HK-2 (cell line): ENCODE measurements at regions not wholly inside any gene's neighbourhood (a gene's known extent, or its start where the extent isn't known, plus 50 kb on each side); places are given as distances from the start of the nearest gene placed in this dataset.

Experiments
- DNase-seq: peaks from one replicate; pipeline ENCODE4 v3.0.0-alpha.2; 2018; ENCODE audit not compliant: unreplicated experiment

DNA sequence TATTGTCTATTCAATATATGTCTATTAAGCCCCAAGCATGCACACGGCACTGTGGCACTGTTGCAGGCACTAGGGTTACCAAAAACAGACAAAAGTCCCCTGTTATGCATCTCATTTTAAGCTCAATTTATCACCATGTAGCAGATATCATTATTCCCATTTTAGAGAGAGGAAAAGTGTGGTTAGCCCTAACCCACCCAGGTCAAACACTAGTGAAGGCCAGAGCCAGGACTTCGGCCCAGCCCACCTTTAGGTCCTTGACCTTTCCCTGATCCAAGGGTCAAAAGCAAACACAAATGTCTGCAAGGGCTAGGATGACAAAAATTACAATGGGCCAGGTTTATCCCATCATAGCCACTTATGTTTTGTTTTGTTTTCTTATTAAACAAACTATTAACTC is 130.3 kb upstream of the NUDT7 start:
- DNase-seq, result no peak

- DNase-seq, result no peak
These were observed 128.3 kb upstream of the NUDT7 start for GRCh38 chr16:77594057-77594456.

DNA sequence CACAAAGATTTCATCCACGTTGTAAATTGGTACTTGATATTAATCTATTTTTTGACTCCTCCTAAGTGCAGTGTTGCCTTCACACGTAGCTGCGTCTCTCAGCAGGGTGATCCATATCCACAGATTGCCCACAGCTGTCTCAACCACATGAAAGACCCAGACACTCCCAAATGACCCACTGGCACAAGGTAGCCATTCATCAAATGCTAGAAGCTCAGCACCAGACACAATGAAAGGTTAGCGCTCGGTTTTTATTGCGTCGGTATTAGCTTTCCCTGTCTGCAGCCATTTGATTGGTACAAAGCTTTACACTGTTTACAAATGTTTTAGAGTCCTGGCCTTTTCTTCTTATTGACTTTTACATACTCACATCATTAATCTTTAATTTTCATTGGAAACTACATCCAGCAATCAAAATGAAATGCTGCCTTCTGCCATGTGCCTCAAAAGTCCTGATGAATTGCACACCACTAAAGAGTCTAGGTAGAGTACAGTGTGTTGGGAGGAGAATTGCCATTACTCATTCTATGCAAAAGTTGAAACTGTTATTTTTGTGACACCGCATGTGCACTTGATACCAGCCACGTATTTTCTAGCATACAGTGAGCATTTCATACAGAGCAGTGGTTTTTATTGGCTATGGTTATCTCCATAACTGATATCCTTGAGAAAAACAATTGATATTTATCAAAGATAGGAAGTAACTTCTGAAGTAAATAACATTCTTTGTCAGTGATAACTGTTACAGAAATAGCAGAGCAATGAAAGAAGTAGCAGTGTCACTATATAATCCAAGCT is 127.3 kb upstream of the NUDT7 start:
- no peak for DNase-seq

GRCh38 chr16:77596261-77596660 is 126.1 kb upstream of the NUDT7 start:
- DNase-seq, result no peak

DNA sequence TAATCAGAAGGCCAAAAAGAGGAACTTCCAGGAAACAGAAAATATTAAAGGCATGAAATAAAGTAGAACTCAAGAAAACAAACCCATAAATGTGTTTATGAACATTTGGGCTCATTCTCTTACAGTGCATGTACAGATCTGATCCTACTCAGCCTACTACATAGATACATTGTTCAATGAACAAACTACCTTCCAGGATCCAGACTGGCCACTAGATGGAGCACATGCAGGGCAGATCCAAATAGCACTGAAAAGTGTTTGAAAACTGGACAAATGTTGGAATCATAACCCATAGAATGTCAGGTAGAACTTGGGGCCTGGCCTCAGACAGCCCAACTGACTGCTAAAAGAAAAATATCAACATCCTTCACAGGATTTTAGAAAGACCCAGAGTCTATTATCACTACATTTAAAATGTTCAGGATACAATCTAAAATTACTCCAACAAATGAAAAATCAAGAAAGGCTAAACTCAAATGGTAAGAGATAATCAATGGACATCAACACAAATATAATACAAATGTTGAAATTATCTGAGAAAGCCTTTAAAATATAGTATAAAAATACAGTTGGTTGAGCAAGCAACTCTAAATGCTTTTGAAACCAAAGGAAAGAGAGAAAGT is 122.4 kb upstream of the NUDT7 start:
- no peak for DNase-seq

- DNase-seq, result no peak
These were observed 121.8 kb upstream of the NUDT7 start for GRCh38 chr16:77600555-77600954.

DNA sequence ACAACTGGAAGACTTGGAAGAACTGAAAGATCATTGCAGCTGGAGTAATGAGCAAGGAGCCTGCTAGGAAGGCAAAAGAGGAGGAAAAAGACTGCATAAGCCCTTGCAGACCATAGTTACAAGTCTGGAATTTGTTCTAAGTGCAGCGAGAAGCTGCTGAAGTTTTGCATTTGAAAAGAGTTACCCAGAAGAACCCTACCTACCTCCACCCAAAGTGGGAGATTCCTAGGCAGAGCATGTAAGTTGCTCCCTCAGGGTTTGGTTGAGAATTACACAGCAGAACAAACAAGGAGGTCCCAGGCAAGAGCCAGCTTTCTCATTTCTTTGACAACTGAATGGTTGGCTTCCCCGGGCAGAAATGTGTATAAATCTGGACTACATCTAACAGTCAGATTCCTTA is 118.7 kb upstream of the NUDT7 start:
- no peak for DNase-seq

DNA sequence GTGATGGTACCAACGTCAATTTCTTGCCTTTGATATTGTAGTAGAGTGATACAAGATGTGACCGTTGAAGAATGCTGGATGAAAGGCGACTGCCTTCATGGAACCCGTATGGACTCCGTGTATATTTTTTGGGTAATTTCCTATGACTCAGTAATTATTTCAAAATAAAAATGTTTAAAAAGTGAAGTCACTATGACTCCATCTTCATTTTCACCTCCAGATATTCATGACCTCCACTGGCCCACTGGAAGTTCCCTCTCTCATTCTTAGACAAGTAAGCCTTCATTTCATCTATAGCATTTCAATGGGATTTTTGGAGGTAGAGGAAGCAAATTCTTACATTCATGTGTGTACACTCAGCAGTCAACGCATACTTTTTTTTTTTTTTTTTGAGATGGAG is 111.8 kb upstream of the NUDT7 start:
- DNase-seq, result no peak

- no peak for DNase-seq
These were observed 110.9 kb upstream of the NUDT7 start for GRCh38 chr16:77611386-77611785.

DNA sequence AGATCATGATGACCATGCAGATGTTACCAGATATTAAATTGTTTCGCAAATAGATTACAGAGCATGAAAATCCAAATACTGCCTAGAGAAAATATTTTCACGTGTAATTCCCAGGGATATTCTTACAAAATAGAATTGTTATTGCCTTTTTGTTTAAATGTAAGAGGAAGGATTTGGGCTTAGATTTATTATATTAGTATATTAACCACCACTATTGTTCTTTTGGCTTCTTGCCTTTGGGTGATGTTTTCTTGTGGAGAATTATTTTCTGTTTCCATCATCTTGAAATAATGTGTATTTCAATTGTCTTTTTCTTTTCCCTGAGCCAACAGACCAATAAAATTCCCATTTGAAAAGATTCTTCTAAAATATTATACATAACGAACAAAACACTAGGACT is 109.7 kb upstream of the NUDT7 start:
- no peak for DNase-seq

DNA sequence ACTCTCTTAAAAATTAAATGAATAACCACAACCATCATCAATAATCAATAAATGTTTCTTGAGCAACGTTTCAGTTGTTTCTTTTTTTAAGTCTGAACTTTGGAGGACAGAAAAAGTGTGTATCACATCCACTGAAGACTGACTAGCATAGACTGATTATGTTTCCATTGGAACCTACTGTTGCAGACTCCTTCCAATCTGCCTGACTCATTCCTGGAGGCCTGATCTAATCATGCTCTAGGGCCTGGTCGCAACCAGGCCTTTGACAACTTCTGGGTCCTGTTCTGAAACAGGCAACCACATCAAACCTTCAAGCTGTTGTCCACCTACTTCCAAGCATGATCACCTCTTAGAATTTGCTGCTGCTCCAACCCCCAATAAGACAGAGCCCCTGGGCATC is 109.2 kb upstream of the NUDT7 start:
- DNase-seq, result no peak

DNA sequence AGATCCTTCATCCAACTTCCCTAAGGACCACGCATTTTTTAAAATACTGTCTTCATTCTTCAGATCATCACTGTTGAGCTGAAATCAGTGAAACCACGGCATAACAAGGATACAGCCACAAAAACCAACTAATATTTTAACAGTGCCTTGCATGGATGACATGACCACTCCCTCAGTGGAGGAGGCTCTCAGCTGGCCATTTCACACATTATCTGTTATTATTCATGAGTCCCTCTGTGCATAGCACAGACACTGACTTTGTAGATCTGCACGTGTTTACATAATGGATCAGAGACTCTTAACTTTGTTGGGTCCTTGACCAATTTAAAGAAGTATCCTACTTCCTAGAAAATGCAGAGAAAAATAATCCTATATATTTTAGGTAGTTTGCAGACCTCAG is 104.8 kb upstream of the NUDT7 start:
- DNase-seq, result no peak

GRCh38 chr16:77617996-77618395 is 104.3 kb upstream of the NUDT7 start:
- no peak for DNase-seq

DNA sequence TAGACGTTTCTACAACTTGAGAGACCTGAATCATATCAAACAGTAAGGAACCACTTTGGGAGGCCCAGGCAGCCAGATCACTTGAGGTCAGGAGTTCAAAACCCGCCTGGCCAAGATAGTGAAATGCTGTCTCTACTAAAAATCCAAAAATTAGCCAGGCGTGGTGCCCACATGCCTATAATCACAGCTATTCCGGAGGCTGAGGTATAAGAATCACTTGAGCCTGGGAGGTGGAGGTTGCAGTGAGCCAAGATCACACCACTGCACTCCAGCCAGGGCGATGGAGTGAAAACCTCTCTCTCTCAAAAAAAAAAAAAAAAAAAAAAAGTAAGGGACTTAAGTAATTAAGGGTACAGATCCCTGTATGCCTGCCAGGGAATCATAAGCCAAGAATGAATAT is 103.4 kb upstream of the NUDT7 start:
- no peak for DNase-seq

DNA sequence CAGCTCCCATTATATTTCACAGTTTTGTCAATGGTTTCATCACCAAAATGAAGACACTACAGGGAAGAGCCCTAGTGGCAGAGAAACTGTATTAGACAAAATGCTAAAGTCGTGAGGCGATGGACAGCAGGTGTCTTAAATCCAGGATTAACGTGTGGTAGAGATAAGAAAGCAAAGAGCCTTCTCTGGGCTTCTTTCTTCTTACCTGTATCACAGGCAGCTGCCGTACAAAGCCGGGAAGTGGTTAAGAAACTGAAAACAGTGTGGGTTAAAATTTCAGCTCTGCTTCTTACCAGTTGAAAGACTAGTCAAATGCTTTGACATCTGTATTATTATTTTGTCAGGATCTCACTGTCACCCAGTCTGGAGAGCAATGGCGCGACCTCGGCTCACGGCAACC is 98.2 kb upstream of the NUDT7 start:
- DNase-seq, result no peak

- DNase-seq, result no peak
These were observed 85.7 kb upstream of the NUDT7 start for GRCh38 chr16:77636615-77637014.

DNA sequence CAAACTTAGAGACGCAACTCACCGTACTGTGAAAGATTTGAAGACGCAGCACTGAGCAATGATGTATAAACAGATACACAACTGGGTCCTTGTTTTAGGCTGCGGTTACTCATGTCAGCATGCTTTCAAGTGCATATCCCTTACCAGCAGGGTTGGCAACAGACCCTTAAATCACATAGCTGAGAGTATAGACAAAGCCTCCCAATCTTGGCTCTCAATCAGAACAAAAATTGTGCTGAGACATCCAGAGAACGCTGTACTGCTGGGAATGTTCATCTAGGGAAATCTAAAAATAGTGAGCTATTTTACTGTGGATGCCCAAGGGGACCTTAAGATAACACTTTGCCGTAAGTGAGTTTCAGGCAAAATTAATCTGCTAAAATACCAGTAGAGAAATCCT is 84.4 kb upstream of the NUDT7 start:
- DNase-seq, result no peak

GRCh38 chr16:77643176-77643575 is 79.1 kb upstream of the NUDT7 start:
- no peak for DNase-seq

DNA sequence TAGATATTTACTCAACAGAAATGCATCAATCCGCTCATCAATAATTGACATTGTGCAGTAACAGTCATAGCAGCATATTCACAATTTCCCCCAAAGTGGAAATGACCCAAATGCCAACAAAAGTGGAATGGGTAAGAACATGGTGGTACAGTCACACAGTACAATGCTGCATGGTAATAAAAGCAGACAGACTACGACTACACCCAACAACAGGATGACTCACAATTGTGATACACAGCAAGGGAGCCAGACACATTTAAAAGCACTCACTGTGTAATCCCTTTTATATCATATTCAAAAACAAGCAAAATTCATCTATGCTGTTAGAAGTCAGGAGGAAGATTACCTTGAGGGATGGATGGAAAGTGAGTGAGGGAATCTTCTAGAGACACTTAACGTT is 76.5 kb upstream of the NUDT7 start:
- DNase-seq, result no peak

DNA sequence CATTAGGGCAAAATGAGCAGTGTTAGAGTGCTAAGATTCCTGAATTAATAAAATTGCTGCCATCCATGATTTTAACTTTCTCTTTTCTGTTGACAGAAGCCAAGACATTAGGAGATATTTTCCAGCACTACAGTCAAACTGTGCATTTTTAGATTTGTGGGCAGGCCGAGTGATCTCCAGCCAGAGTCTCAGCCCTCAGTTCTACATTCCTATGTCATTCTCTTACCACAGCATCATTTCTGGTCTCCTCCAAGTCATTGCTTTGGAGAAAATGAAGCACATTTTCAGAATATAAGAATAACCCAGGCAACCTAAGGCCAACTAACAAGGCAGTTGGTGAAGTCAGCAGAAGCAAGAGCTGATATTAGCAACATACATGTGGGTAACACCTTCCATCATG is 74.6 kb upstream of the NUDT7 start:
- DNase-seq, result no peak

DNA sequence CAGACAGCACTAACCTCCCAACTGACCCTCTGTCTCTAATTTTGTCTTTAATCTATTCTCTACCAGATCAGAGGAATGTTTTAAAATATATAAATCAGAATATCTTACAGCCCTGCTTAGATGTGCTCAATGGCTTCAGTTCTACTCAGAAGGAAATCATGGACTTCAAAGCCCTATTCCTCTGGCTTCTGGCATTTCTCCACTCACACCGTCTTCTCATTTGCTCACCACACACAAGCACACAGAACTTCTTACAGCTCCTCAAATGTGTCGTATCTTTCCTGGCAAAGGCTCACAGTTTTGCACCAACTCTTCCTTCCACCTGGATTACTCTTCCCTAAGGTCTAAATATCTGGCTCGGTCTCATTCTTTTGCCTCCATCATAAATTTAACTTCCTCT is 71.6 kb upstream of the NUDT7 start:
- DNase-seq, result no peak

GRCh38 chr16:77652399-77652798 is 69.9 kb upstream of the NUDT7 start:
- DNase-seq, result no peak

GRCh38 chr16:77657016-77657415 is 65.3 kb upstream of the NUDT7 start:
- DNase-seq, result no peak

DNA sequence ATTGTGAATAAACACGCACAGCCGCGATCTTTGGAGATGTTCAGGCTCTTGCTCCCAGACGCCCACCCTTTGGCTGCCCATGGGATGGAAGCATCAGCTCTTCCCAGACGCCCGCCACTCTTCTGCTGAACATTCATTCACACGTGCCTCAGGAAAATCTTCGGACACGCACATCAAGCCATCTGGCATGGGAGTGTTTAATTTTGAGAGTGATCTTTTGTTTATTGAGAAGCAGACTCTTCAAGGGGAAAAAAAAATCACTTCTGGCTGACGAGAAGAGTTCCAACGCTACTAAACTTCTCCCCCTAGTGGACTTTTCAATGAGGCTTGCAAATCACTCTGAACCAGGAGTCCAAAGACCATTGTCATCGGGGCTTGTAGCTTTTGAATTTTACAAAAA is 62.0 kb upstream of the NUDT7 start:
- DNase-seq, result no peak
